ENCODE measurements at regions not wholly inside any gene's neighbourhood (a gene's known extent, or its start where the extent isn't known, plus 50 kb on each side); places are given as distances from the start of the nearest gene placed in this dataset.

GRCh38 chr1:172969611-172970010, 81.1 kb downstream of the TNFSF18 start:
- no peak overlapping the region; the same call in 1 of the 2 replicates for H3K4me2 ChIP-seq (ENCODE audit: low read depth, low read length)
- H3K18ac ChIP-seq (ENCODE audit: low read depth, low read length) = peak overlapping the region; percentile 86; the same call in 1 of the 2 replicates
- dilution Hi-C loops (cut with HindIII; ENCODE audit: low sequenced_read_pairs, unreplicated experiment) = no loop called here
- H3K9me1 ChIP-seq (ENCODE audit: insufficient read depth, low read length) = peaks cover 5% of the 10 kb centered on the region
- in situ Hi-C loops (cut with MboI; ENCODE audit: low sequenced_read_pairs) = no loop called here
- no peak overlapping the region for H2BK15ac ChIP-seq (ENCODE audit: low read depth, low read length)
- H3K4me3 ChIP-seq (ENCODE audit: insufficient read depth, low read depth, low read length) = no peak overlapping the region
- intact Hi-C loops (cut with micrococcal nuclease) = no loop called here
- ATAC-seq (ENCODE audit: low read depth) (peak; percentile 73), DNase-seq (peak; percentile 84)
- H2AK5ac ChIP-seq (ENCODE audit: low read depth, low read length) = no peak overlapping the region; the same call in 1 of the 2 replicates
- peak overlapping the region; percentile 58 for H2BK20ac ChIP-seq (ENCODE audit: low read depth, low read length)
- peak overlapping the region; percentile 75 for H2BK120ac ChIP-seq (ENCODE audit: low read depth, low read length)
- no peaks in the 10 kb centered on the region for H4K20me1 ChIP-seq (ENCODE audit: insufficient read depth, low read length)
- H4K5ac ChIP-seq (ENCODE audit: low read depth, low read length) = peak overlapping the region; percentile 7; the same call in 1 of the 2 replicates
- CTCF ChIA-PET = interaction anchor here (0.6 to 1.2 kb wide), 4 partner anchors 17 to 225 kb away, joined by 3 read pairs; no protein-coding TSS in a partner anchor
- peak overlapping the region; percentile 23; the same call in 1 of the 2 replicates for H3K4ac ChIP-seq (ENCODE audit: low read depth, low read length)
- peaks cover 13% of the 10 kb centered on the region for H3K4me1 ChIP-seq (ENCODE audit: control insufficient read depth, insufficient read depth, low read length)
- no peak overlapping the region for H3K9ac ChIP-seq (ENCODE audit: low read depth, low read length)
- H3K14ac ChIP-seq (replicated peaks; ENCODE audit: low read depth, low read length) = peak overlapping the region; percentile 19
- no peak overlapping the region for H2AK9ac ChIP-seq (replicated peaks; ENCODE audit: low read depth, low read length, poor library complexity)
- no peak overlapping the region; the same call in 1 of the 2 replicates for H3K56ac ChIP-seq (ENCODE audit: extremely low read depth, insufficient read depth, low read length)
- no peak overlapping the region for H2AFZ ChIP-seq (replicated peaks; ENCODE audit: low read length, poor library complexity)
- no TSS peak for BruUV-seq (replicated peaks)
- H2BK5ac ChIP-seq (ENCODE audit: low read depth, low read length, poor library complexity, severe bottlenecking) = peak overlapping the region; percentile 80
- H3K36me3 ChIP-seq (ENCODE audit: control insufficient read depth, insufficient read depth, low read length) = no peaks in the 10 kb centered on the region
- no peaks in the 10 kb centered on the region for H3K79me1 ChIP-seq (ENCODE audit: low read depth in 1 of 2, low read length in 2 of 2)
- peak overlapping the region in 1 of 2 experiments; percentile 56; a peak in 2 of 4 replicates for H4K8ac ChIP-seq (ENCODE audit: low read depth in 2 of 2, low read length in 2 of 2)
- H3K23ac ChIP-seq (ENCODE audit: low read depth, low read length) = 0 out of 2 replicates have a peak overlapping the region, but pooled peaks have one; percentile 1
- peak overlapping the region; percentile 41; the same call in 1 of the 2 replicates for H4K91ac ChIP-seq (ENCODE audit: insufficient read depth, low read depth, low read length)
- no peak overlapping the region for H3K27ac ChIP-seq (ENCODE audit: insufficient read depth, low read length)
- H3K27me3 ChIP-seq (ENCODE audit: control insufficient read depth, insufficient read depth, low read length) = no peaks in the 10 kb centered on the region
- TF ChIP-seq MAZ (IDR thresholded peaks at IDR 0.05; ENCODE audit: borderline replicate concordance, low read depth, low read length) (no peak), FOS (IDR thresholded peaks at IDR 0.05; ENCODE audit: low read depth, low read length) (no peak), NFE2L2 (IDR thresholded peaks at IDR 0.05; ENCODE audit: low read depth, low read length) (no peak), CEBPB (IDR thresholded peaks at IDR 0.05; ENCODE audit: low read depth, low read length) (peak; percentile 60; the same call in 1 of the 2 replicates), MXI1 (IDR thresholded peaks at IDR 0.05; ENCODE audit: borderline replicate concordance, low read depth, low read length) (no peak)
- TF ChIP-seq, protein P1, sequence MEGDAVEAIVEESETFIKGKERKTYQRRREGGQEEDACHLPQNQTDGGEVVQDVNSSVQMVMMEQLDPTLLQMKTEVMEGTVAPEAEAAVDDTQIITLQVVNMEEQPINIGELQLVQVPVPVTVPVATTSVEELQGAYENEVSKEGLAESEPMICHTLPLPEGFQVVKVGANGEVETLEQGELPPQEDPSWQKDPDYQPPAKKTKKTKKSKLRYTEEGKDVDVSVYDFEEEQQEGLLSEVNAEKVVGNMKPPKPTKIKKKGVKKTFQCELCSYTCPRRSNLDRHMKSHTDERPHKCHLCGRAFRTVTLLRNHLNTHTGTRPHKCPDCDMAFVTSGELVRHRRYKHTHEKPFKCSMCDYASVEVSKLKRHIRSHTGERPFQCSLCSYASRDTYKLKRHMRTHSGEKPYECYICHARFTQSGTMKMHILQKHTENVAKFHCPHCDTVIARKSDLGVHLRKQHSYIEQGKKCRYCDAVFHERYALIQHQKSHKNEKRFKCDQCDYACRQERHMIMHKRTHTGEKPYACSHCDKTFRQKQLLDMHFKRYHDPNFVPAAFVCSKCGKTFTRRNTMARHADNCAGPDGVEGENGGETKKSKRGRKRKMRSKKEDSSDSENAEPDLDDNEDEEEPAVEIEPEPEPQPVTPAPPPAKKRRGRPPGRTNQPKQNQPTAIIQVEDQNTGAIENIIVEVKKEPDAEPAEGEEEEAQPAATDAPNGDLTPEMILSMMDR (conservative IDR thresholded peaks at IDR 0.05; ENCODE audit: low read depth, low read length) = no peak
- H3K9me3 ChIP-seq (ENCODE audit: control insufficient read depth, insufficient read depth, low read length) = no peaks in the 10 kb centered on the region
- POLR2A ChIA-PET (ENCODE audit: unreplicated experiment) = interaction anchor here (0.6 to 1.0 kb wide), 2 partner anchors 9 to 82 kb away, joined by 3 to 13 read pairs; no protein-coding TSS in a partner anchor

Measured in IMR-90 (cell line).